ENCODE measurements at regions not wholly inside any gene's neighbourhood (a gene's known extent, or its start where the extent isn't known, plus 50 kb on each side); places are given as distances from the start of the nearest gene placed in this dataset.

GRCh38 chr9:16206518-16206917 is 653.7 kb downstream of the CCDC171 start:
- H3K4me3 Mint-ChIP-seq = no peak overlapping the region
- no CpG with 5 or more reads among the region's 3 CpGs for WGBS (ENCODE audit: extremely low coverage, insufficient read length, low lambda C conversion rate)
- Histone ChIP-seq H3K4ac (ENCODE audit: low read depth, low read length) (no peak overlapping the region), H3K23ac (ENCODE audit: insufficient read length, low read depth, low read length) (no peak overlapping the region), H4K5ac (ENCODE audit: insufficient read length, low read depth, low read length) (no peak overlapping the region), H3T11ph (ENCODE audit: low read length) (no peak overlapping the region), H3K4me2 (ENCODE audit: insufficient read depth, insufficient read length, low read length) (no peak overlapping the region), H3K27me3 (ENCODE audit: insufficient read depth, low read length) (no peaks in the 10 kb centered on the region), H2AFZ (ENCODE audit: low read length) (no peak overlapping the region), H3K27ac (ENCODE audit: insufficient read length, low read depth, low read length) (no peak overlapping the region), H3K9me3 (ENCODE audit: control insufficient read depth, low read depth, low read length) (no peaks in the 10 kb centered on the region), H3K56ac (ENCODE audit: insufficient read length, low read depth, low read length) (no peak overlapping the region), H2BK120ac (ENCODE audit: low read depth, low read length, poor library complexity, severe bottlenecking) (no peak overlapping the region), H4K8ac (replicated peaks; ENCODE audit: insufficient read length, low read depth, low read length) (no peak overlapping the region), H3K14ac (ENCODE audit: insufficient read depth, low read length) (no peak overlapping the region), H3K79me2 (ENCODE audit: insufficient read depth, low read length) (no peaks in the 10 kb centered on the region), H3K23me2 (ENCODE audit: insufficient read length, low read depth, low read length, poor library complexity, severe bottlenecking) (no peaks in the 10 kb centered on the region), H3K18ac (ENCODE audit: insufficient read length, low read depth, low read length) (no peak overlapping the region), H3K79me1 (ENCODE audit: insufficient read depth, low read depth, low read length, poor library complexity, severe bottlenecking) (no peaks in the 10 kb centered on the region), H2BK20ac (ENCODE audit: low read depth, low read length, poor library complexity, severe bottlenecking) (no peak overlapping the region), H3K9ac (ENCODE audit: extremely low read depth, insufficient read length, low read length) (no peak overlapping the region), H4K91ac (ENCODE audit: insufficient read length, low read depth, low read length) (no peak overlapping the region), H2BK5ac (ENCODE audit: insufficient read length, low read length) (no peak overlapping the region), H3K4me1 (ENCODE audit: insufficient read depth, low read length) (no peaks in the 10 kb centered on the region; the same call in 1 of the 2 replicates), H2BK12ac (ENCODE audit: insufficient read length, low read depth, low read length) (no peak overlapping the region), H2BK15ac (ENCODE audit: low read depth, low read length) (no peak overlapping the region), H2AK5ac (ENCODE audit: insufficient read length, low read length) (no peak overlapping the region), H4K20me1 (ENCODE audit: control insufficient read depth, insufficient read depth, insufficient read length) (no peaks in the 10 kb centered on the region)
- H3K4me1 Mint-ChIP-seq = peaks cover 13 to 14% of the 10 kb centered on the region in 2 experiments
- TF ChIP-seq CTCF (conservative IDR thresholded peaks at IDR 0.05) = no peak
- H3K36me3 Mint-ChIP-seq (ENCODE audit: insufficient read depth in 1 of 3, low read depth in 3 of 3) = peaks cover 0 to 5% (median 1%) of the 10 kb centered on the region in 3 experiments; a peak in 4 of 7 replicates
- peaks cover 2 to 3% of the 10 kb centered on the region in 2 experiments; a peak in 1 of 5 replicates for H3K9me3 Mint-ChIP-seq
- H3K27ac Mint-ChIP-seq = no peak overlapping the region
- H3K27me3 Mint-ChIP-seq (ENCODE audit: low read depth) = no peaks in the 10 kb centered on the region; the same call in 1 of the 2 replicates
- DNase-seq = no peak
